K562 (cell line): ENCODE measurements at regions not wholly inside any gene's neighbourhood (a gene's known extent, or its start where the extent isn't known, plus 50 kb on each side); places are given as distances from the start of the nearest gene placed in this dataset.

Experiments used
- ATAC-seq: fragments of 200-7000 bp; cut with Tn5 transposase; 3 replicates; pipeline ENCODE4 v1.9.1; 2020; ENCODE audit warnings: moderate library complexity
- BruUV-seq: library from RNA; stranded (reverse); fragments of 400-500 nt; replicated peaks from 2 replicates; lab custom pipeline; 2021; lab: Mats Ljungman, UMichigan
- CTCF ChIA-PET: fragments of 300-600 bp; formaldehyde crosslinking; extraction: SDS; loops from one replicate; lab custom pipeline; 2021; ENCODE audit warnings: low intra/inter-chr PET ratio; lab: Yijun Ruan, JAX
- POLR2A ChIA-PET: fragments of 300-600, 350-650 bp; sonication (Branson Sonifier 250); formaldehyde crosslinking; extraction: SDS; loops from one replicate; lab custom pipeline; 2021; ENCODE audit warnings: antibody characterized with exemption, inconsistent platforms; lab: Yijun Ruan, JAX
- DNase-seq, 4 experiments: peaks; one replicate each; pipeline versions ENCODE4 v3.0.0 to v3.0.0-alpha.2; 2011 to 2018; ENCODE audit warnings: low spot score in 3 of 4, mixed read lengths in 3 of 4; ENCODE audit errors: extremely low read depth in 1 of 4
- FAIRE-seq: peaks from 2 replicates; lab custom pipeline; 2011; peaks lifted over from hg19 to GRCh38; lab: Jason Lieb, UNC
- H2AFZ ChIP-seq: 2 replicates; pipeline ENCODE4 v1.6.0; 2011; ENCODE audit warnings: low read depth, low read length, control low read depth, inconsistent platforms
- H3K27ac ChIP-seq: fragments of 200-600 bp; 3 replicates; pipeline ENCODE4 v1.8.0; 2011; ENCODE audit warnings: low read depth, mild to moderate bottlenecking, control low read depth, inconsistent platforms, low read length, moderate library complexity, mixed read lengths; ENCODE audit errors: extremely low read depth
- H3K27me3 ChIP-seq, 2 experiments: fragments of 300-600 bp in 1 of 2; 2 replicates in 1 of 2; 3 replicates in 1 of 2; pipeline versions ENCODE4 v1.6.0 to v1.8.0; 2011; ENCODE audit warnings: inconsistent platforms in 2 of 2, low read length in 2 of 2, mild to moderate bottlenecking in 1 of 2, mixed read lengths in 1 of 2, moderate library complexity in 1 of 2; ENCODE audit not compliant: control insufficient read depth in 2 of 2, insufficient read depth in 2 of 2
- H3K36me3 ChIP-seq: fragments of 300-600 bp; 3 replicates; pipeline ENCODE4 v1.8.0; 2011; ENCODE audit warnings: mild to moderate bottlenecking, low read length, inconsistent platforms; ENCODE audit not compliant: control insufficient read depth, insufficient read depth
- H3K4me1 ChIP-seq, 2 experiments: fragments of 200-600 bp in 1 of 2; replicated peaks in 1 of 2; 2 replicates in 1 of 2; 3 replicates in 1 of 2; pipeline versions ENCODE4 v1.5.1 to v1.8.0; 2011; ENCODE audit warnings: inconsistent platforms in 2 of 2, low read length in 2 of 2, mild to moderate bottlenecking in 1 of 2, mixed read lengths in 1 of 2, moderate library complexity in 1 of 2; ENCODE audit not compliant: control insufficient read depth in 2 of 2, insufficient read depth in 2 of 2
- H3K4me2 ChIP-seq: 2 replicates; pipeline ENCODE4 v1.6.1; 2011; ENCODE audit warnings: low read length, control low read depth, inconsistent platforms, mixed read lengths; ENCODE audit not compliant: insufficient read depth
- H3K4me3 ChIP-seq: fragments of 200-600 bp; sonication (generic), shearing (Covaris generic); 2 replicates; pipeline ENCODE4 v1.5.1; 2016; ENCODE audit warnings: control low read depth, inconsistent platforms
- H3K79me2 ChIP-seq: fragments of 200-600 bp; 3 replicates; pipeline ENCODE4 v1.8.0; 2011; ENCODE audit warnings: low read length, inconsistent platforms; ENCODE audit not compliant: control insufficient read depth, insufficient read depth
- H3K9ac ChIP-seq, 2 experiments: 2 replicates each; pipeline versions ENCODE4 v1.6.0 to v1.6.1; 2011; ENCODE audit warnings: low read depth in 2 of 2, low read length in 2 of 2, control low read depth in 1 of 2, inconsistent platforms in 1 of 2, mild to moderate bottlenecking in 1 of 2, mixed read lengths in 1 of 2; ENCODE audit not compliant: insufficient read depth in 1 of 2
- H3K9me1 ChIP-seq: one replicate; pipeline ENCODE4 v1.6.0; 2011; ENCODE audit warnings: inconsistent platforms, mild to moderate bottlenecking, low read length, moderate library complexity; ENCODE audit not compliant: control insufficient read depth, insufficient read depth
- H3K9me3 ChIP-seq: replicated peaks from 2 replicates; pipeline ENCODE4 v1.5.1; 2011; ENCODE audit warnings: low read depth, low read length, inconsistent platforms; ENCODE audit not compliant: control insufficient read depth, insufficient read depth
- H4K20me1 ChIP-seq: replicated peaks from 2 replicates; pipeline ENCODE4 v1.6.1; 2011; ENCODE audit warnings: low read length, inconsistent platforms, mixed read lengths; ENCODE audit not compliant: control insufficient read depth, insufficient read depth
- FOXK2 ChIP-seq, 2 experiments: fragments of 450-650 bp; IDR thresholded peaks in 1 of 2; conservative IDR thresholded peaks in 1 of 2; 2 replicates each; pipeline ENCODE4 v1.6.1; 2016; ENCODE audit warnings: low read depth in 2 of 2, mild to moderate bottlenecking in 1 of 2
- FUS ChIP-seq: fragments of 200-400 bp; formaldehyde crosslinking; optimal IDR thresholded peaks from 2 replicates; pipeline ENCODE3; 2017; ENCODE audit warnings: low read depth, low read length
- GABPA ChIP-seq: fragments of 200-800 bp; sonication (Bioruptor generic); conservative IDR thresholded peaks from 2 replicates; pipeline ENCODE4 v1.6.1; 2016; ENCODE audit warnings: low read depth, missing genetic modification characterization, missing compliant biosample characterization
- IRF2 ChIP-seq: sonication (generic); formaldehyde crosslinking; IDR thresholded peaks from 2 replicates; pipeline ENCODE4 v1.8.1; 2022; ENCODE audit warnings: mild to moderate bottlenecking, missing genetic modification reagents
- KDM1A ChIP-seq, 2 experiments: fragments of 450-650 bp; IDR thresholded peaks; 2 replicates each; pipeline ENCODE4 v1.6.1; 2016; ENCODE audit warnings: mild to moderate bottlenecking in 2 of 2
- KDM2B ChIP-seq: fragments of 250-450 bp; sonication (Bioruptor Pico); IDR thresholded peaks from 2 replicates; pipeline ENCODE4 v1.8.0; 2021; ENCODE audit warnings: mild to moderate bottlenecking, moderate library complexity
- MCM5 ChIP-seq: fragments of 450-650 bp; IDR thresholded peaks from 2 replicates; pipeline ENCODE4 v1.6.1; 2016; ENCODE audit warnings: low read depth
- MXI1 ChIP-seq: IDR thresholded peaks from 2 replicates; pipeline ENCODE4 v1.6.1; 2011; ENCODE audit warnings: low read depth, mild to moderate bottlenecking, improper control_type of control experiment, low read length
- RFX1 ChIP-seq: fragments of 450-650 bp; IDR thresholded peaks from 2 replicates; pipeline ENCODE4 v1.6.1; 2016; ENCODE audit warnings: mild to moderate bottlenecking, moderate library complexity
- RHOXF2B ChIP-seq: fragments of 250-450 bp; sonication (Bioruptor Pico); conservative IDR thresholded peaks from 2 replicates; pipeline ENCODE4 v1.5.1; 2021
- SNIP1 ChIP-seq: fragments of 450-650 bp; IDR thresholded peaks from 2 replicates; pipeline ENCODE4 v1.7.1; 2017; ENCODE audit warnings: low read depth, mild to moderate bottlenecking
- ZBTB1 ChIP-seq: sonication (generic); formaldehyde crosslinking; IDR thresholded peaks from 2 replicates; pipeline ENCODE4 v1.8.1; 2023; ENCODE audit warnings: missing genetic modification reagents, low read depth, mild to moderate bottlenecking, borderline replicate concordance
- ZNF408 ChIP-seq: fragments of 250-450 bp; sonication (Bioruptor Pico); IDR thresholded peaks from 2 replicates; pipeline ENCODE4 v1.4.0; 2020; ENCODE audit warnings: low read depth, mild to moderate bottlenecking, moderate library complexity
- WGBS: fragments of 100-300 bp; shearing (Covaris generic); methylation state at CpG from one replicate; pipeline ENCODE4 v1.1.6; 2016; ENCODE audit warnings: low coverage, mixed read lengths; ENCODE audit not compliant: insufficient coverage; ENCODE audit errors: missing lambda C conversion rate; 5-methylcytosine and 5-hydroxymethylcytosine counted together
- in situ Hi-C: fragments of 300-500 bp; cut with MboI; formaldehyde crosslinking; loops from 4 replicates; pipeline ENCODE4 v1.15.0; 2018; ENCODE audit warnings: inconsistent platforms, mixed read lengths
- intact Hi-C: fragments of 100-400 bp; cut with micrococcal nuclease; formaldehyde crosslinking; loops from 2 replicates; pipeline ENCODE4 v1.14.2; 2022
- TF ChIP-seq, protein P1 (sequence below): fragments of 450-650 bp; IDR thresholded peaks from 2 replicates; pipeline ENCODE4 v1.6.1; 2018; ENCODE audit warnings: mild to moderate bottlenecking, low read depth; ENCODE audit not compliant: partially characterized antibody
- TF ChIP-seq, protein P2 (sequence below): fragments of 450-650 bp; conservative IDR thresholded peaks from 2 replicates; pipeline ENCODE4 v1.6.1; 2016; ENCODE audit warnings: missing genetic modification characterization, low read depth, mild to moderate bottlenecking, control low read depth, missing compliant biosample characterization
- TF ChIP-seq, protein P3 (sequence below): fragments of 250-450 bp; sonication (Bioruptor Pico); IDR thresholded peaks from 2 replicates; pipeline ENCODE4 v1.8.0; 2021; ENCODE audit warnings: moderate library complexity, mild to moderate bottlenecking, inconsistent platforms
- TF ChIP-seq, protein P4 (sequence below): sonication (generic); IDR thresholded peaks from 2 replicates; pipeline ENCODE4 v1.6.1; 2016

DNA sequence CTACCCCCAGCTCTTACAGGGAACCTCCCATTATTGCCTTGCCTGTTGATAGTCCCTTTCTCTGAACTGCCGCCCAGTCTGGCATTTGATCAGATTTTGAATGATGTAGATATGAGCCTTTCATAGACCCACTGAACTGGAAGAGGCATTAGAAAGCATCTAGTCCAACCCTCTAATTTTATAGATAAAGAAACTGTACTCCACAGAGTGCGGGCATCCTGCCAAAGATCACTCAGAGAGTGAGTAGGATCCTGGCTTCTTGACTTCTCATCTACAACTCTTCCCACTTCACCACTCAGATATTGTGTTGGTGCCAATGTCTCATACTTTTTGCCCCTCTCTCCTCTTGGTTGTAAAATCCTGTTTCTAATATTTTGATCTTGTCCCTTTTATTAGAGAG is 179.2 kb upstream of the BMP2 start:
- Histone ChIP-seq H3K4me1 (no peaks in the 10 kb centered on the region), H3K27ac (no peak overlapping the region)
- DNase-seq = no peak
- TF ChIP-seq FUS (no peak), GABPA (tag) (no peak), RHOXF2B (no peak), FOXK2 (conservative IDR thresholded peaks at IDR 0.05 in 1 of 2, IDR thresholded peaks at IDR 0.05 in 1 of 2; ENCODE audit: low read depth in 2 of 2) (no peak), KDM1A (IDR thresholded peaks at IDR 0.05) (no peak), ZNF408 (CRISPR knock-in tag) (no peak), RFX1 (no peak), SNIP1 (no peak), KDM2B (CRISPR knock-in tag) (no peak), MCM5 (no peak), MXI1 (no peak), ZBTB1 (CRISPR knock-in tag) (no peak), IRF2 (CRISPR knock-in tag) (no peak)
- TF ChIP-seq, protein P1, sequence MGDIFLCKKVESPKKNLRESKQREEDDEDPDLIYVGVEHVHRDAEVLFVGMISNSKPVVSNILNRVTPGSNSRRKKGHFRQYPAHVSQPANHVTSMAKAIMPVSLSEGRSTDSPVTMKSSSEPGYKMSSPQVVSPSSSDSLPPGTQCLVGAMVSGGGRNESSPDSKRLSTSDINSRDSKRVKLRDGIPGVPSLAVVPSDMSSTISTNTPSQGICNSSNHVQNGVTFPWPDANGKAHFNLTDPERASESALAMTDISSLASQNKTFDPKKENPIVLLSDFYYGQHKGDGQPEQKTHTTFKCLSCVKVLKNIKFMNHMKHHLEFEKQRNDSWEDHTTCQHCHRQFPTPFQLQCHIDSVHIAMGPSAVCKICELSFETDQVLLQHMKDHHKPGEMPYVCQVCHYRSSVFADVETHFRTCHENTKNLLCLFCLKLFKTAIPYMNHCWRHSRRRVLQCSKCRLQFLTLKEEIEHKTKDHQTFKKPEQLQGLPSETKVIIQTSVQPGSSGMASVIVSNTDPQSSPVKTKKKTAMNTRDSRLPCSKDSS = no peak
- TF ChIP-seq, protein P2, sequence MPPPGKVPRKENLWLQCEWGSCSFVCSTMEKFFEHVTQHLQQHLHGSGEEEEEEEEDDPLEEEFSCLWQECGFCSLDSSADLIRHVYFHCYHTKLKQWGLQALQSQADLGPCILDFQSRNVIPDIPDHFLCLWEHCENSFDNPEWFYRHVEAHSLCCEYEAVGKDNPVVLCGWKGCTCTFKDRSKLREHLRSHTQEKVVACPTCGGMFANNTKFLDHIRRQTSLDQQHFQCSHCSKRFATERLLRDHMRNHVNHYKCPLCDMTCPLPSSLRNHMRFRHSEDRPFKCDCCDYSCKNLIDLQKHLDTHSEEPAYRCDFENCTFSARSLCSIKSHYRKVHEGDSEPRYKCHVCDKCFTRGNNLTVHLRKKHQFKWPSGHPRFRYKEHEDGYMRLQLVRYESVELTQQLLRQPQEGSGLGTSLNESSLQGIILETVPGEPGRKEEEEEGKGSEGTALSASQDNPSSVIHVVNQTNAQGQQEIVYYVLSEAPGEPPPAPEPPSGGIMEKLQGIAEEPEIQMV (tag) = no peak
- TF ChIP-seq, protein P3, sequence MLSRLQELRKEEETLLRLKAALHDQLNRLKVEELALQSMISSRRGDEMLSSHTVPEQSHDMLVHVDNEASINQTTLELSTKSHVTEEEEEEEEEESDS (CRISPR knock-in tag) = no peak
- TF ChIP-seq, protein P4, sequence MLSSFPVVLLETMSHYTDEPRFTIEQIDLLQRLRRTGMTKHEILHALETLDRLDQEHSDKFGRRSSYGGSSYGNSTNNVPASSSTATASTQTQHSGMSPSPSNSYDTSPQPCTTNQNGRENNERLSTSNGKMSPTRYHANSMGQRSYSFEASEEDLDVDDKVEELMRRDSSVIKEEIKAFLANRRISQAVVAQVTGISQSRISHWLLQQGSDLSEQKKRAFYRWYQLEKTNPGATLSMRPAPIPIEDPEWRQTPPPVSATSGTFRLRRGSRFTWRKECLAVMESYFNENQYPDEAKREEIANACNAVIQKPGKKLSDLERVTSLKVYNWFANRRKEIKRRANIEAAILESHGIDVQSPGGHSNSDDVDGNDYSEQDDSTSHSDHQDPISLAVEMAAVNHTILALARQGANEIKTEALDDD = no peak
- TF ChIP-seq, all 486 proteins: peak for 0
- Histone ChIP-seq H3K36me3 (no peaks in the 10 kb centered on the region), H3K4me2 (no peak overlapping the region), H3K9ac (no peak overlapping the region), H2AFZ (no peak overlapping the region), H3K9me3 (no peaks in the 10 kb centered on the region), H3K27me3 (no peaks in the 10 kb centered on the region), H3K4me3 (no peak overlapping the region), H3K79me2 (no peaks in the 10 kb centered on the region), H3K9me1 (no peaks in the 10 kb centered on the region), H4K20me1 (no peaks in the 10 kb centered on the region)
- no peak for ATAC-seq
- POLR2A ChIA-PET = no interaction called here
- FAIRE-seq = no peak
- WGBS = 0% methylated on average over 2 of the region's 2 CpGs
- BruUV-seq = no TSS peak
- intact Hi-C loops (no loop called here), in situ Hi-C loops (no loop called here)
- CTCF ChIA-PET = no interaction called here
